ENCODE measurements at regions not wholly inside any gene's neighbourhood (a gene's known extent, or its start where the extent isn't known, plus 50 kb on each side); places are given as distances from the start of the nearest gene placed in this dataset.

- DNase-seq, result no peak
- H3K4me3 ChIP-seq (ENCODE audit: low read length), result no peak overlapping the region
- no peak overlapping the region for H3K4ac ChIP-seq (ENCODE audit: low read depth, low read length)
- H3K27me3 ChIP-seq (ENCODE audit: insufficient read depth, low read length, poor library complexity), result no peaks in the 10 kb centered on the region
- H3K18ac ChIP-seq (ENCODE audit: low read length), result no peak overlapping the region
- H3K9ac ChIP-seq (ENCODE audit: low read length), result no peak overlapping the region
- no peak overlapping the region for H3K27ac ChIP-seq (ENCODE audit: low read depth, low read length)
- H2BK120ac ChIP-seq (ENCODE audit: low read depth, low read length), result no peak overlapping the region
- H4K8ac ChIP-seq (ENCODE audit: low read depth, low read length), result no peak overlapping the region
- H3K79me2 ChIP-seq (ENCODE audit: control insufficient read depth, insufficient read depth, low read length), result no peaks in the 10 kb centered on the region
- H2BK15ac ChIP-seq (replicated peaks; ENCODE audit: low read depth), result no peak overlapping the region
- no peak overlapping the region for H3K4me2 ChIP-seq (ENCODE audit: low read length)
- no peaks in the 10 kb centered on the region for H3K36me3 ChIP-seq (ENCODE audit: control insufficient read depth, insufficient read depth, low read length)
- H3K56ac ChIP-seq (ENCODE audit: low read length), result no peak overlapping the region
- H3K23ac ChIP-seq (ENCODE audit: low read length), result no peak overlapping the region
- H4K5ac ChIP-seq (ENCODE audit: low read length), result no peak overlapping the region
- no peaks in the 10 kb centered on the region for H3K4me1 ChIP-seq (ENCODE audit: control insufficient read depth, low read depth, low read length)
- no peak overlapping the region for H2BK5ac ChIP-seq (ENCODE audit: low read length)
- no peak overlapping the region for H2AK5ac ChIP-seq (ENCODE audit: low read length)
- H3K79me1 ChIP-seq (ENCODE audit: low read length), result no peaks in the 10 kb centered on the region
Measured at GRCh38 chr5:60336491-60336890, 363.5 kb downstream of the DEPDC1B start.

GRCh38 chr5:60335913-60336312 is 364.1 kb downstream of the DEPDC1B start:
- Histone ChIP-seq H3K4ac (ENCODE audit: low read depth, low read length) (no peak overlapping the region), H3K27me3 (ENCODE audit: insufficient read depth, low read length, poor library complexity) (no peaks in the 10 kb centered on the region), H4K8ac (ENCODE audit: low read depth, low read length) (no peak overlapping the region), H3K36me3 (ENCODE audit: control insufficient read depth, insufficient read depth, low read length) (no peaks in the 10 kb centered on the region), H3K56ac (ENCODE audit: low read length) (no peak overlapping the region), H3K27ac (ENCODE audit: low read depth, low read length) (no peak overlapping the region), H4K5ac (ENCODE audit: low read length) (no peak overlapping the region), H3K79me1 (ENCODE audit: low read length) (no peaks in the 10 kb centered on the region), H3K23ac (ENCODE audit: low read length) (no peak overlapping the region), H3K9ac (ENCODE audit: low read length) (no peak overlapping the region), H3K4me2 (ENCODE audit: low read length) (no peak overlapping the region), H2BK120ac (ENCODE audit: low read depth, low read length) (no peak overlapping the region), H3K4me1 (ENCODE audit: control insufficient read depth, low read depth, low read length) (no peaks in the 10 kb centered on the region), H2AK5ac (ENCODE audit: low read length) (no peak overlapping the region), H3K18ac (ENCODE audit: low read length) (no peak overlapping the region), H2BK15ac (replicated peaks; ENCODE audit: low read depth) (no peak overlapping the region), H3K79me2 (ENCODE audit: control insufficient read depth, insufficient read depth, low read length) (no peaks in the 10 kb centered on the region), H3K4me3 (ENCODE audit: low read length) (no peak overlapping the region), H2BK5ac (ENCODE audit: low read length) (no peak overlapping the region)
- WGBS (ENCODE audit: extremely low coverage, insufficient coverage, low lambda C conversion rate), result no CpG with 5 or more reads among the region's 2 CpGs
- DNase-seq, result no peak

- DNase-seq, result no peak
- Histone ChIP-seq H2AK5ac (ENCODE audit: low read length) (no peak overlapping the region), H4K5ac (ENCODE audit: low read length) (no peak overlapping the region), H4K8ac (ENCODE audit: low read depth, low read length) (no peak overlapping the region), H3K9ac (ENCODE audit: low read length) (no peak overlapping the region), H3K4ac (ENCODE audit: low read depth, low read length) (no peak overlapping the region), H3K4me3 (ENCODE audit: low read length) (no peak overlapping the region), H3K79me2 (ENCODE audit: control insufficient read depth, insufficient read depth, low read length) (no peaks in the 10 kb centered on the region), H3K79me1 (ENCODE audit: low read length) (no peaks in the 10 kb centered on the region), H3K27ac (ENCODE audit: low read depth, low read length) (no peak overlapping the region), H2BK15ac (replicated peaks; ENCODE audit: low read depth) (no peak overlapping the region), H3K4me2 (ENCODE audit: low read length) (no peak overlapping the region), H3K36me3 (ENCODE audit: control insufficient read depth, insufficient read depth, low read length) (no peaks in the 10 kb centered on the region), H3K18ac (ENCODE audit: low read length) (no peak overlapping the region), H3K27me3 (ENCODE audit: insufficient read depth, low read length, poor library complexity) (no peaks in the 10 kb centered on the region), H3K56ac (ENCODE audit: low read length) (no peak overlapping the region), H3K23ac (ENCODE audit: low read length) (no peak overlapping the region), H3K4me1 (ENCODE audit: control insufficient read depth, low read depth, low read length) (no peaks in the 10 kb centered on the region), H2BK5ac (ENCODE audit: low read length) (no peak overlapping the region), H2BK120ac (ENCODE audit: low read depth, low read length) (no peak overlapping the region)
- no CpG with 5 or more reads among the region's 2 CpGs for WGBS (ENCODE audit: extremely low coverage, insufficient coverage, low lambda C conversion rate)
Measured at GRCh38 chr5:60334281-60334713, 365.7 kb downstream of the DEPDC1B start.

- Histone ChIP-seq H3K4me3 (ENCODE audit: low read length) (no peak overlapping the region), H3K79me2 (ENCODE audit: control insufficient read depth, insufficient read depth, low read length) (no peaks in the 10 kb centered on the region), H3K27me3 (ENCODE audit: insufficient read depth, low read length, poor library complexity) (no peaks in the 10 kb centered on the region), H3K27ac (ENCODE audit: low read depth, low read length) (no peak overlapping the region), H3K36me3 (ENCODE audit: control insufficient read depth, insufficient read depth, low read length) (no peaks in the 10 kb centered on the region), H2BK15ac (replicated peaks; ENCODE audit: low read depth) (no peak overlapping the region), H3K4ac (ENCODE audit: low read depth, low read length) (no peak overlapping the region), H4K5ac (ENCODE audit: low read length) (no peak overlapping the region), H3K23ac (ENCODE audit: low read length) (no peak overlapping the region), H2AK5ac (ENCODE audit: low read length) (no peak overlapping the region), H2BK120ac (ENCODE audit: low read depth, low read length) (no peak overlapping the region), H2BK5ac (ENCODE audit: low read length) (no peak overlapping the region), H3K9ac (ENCODE audit: low read length) (no peak overlapping the region), H3K18ac (ENCODE audit: low read length) (no peak overlapping the region), H3K56ac (ENCODE audit: low read length) (no peak overlapping the region), H3K4me1 (ENCODE audit: control insufficient read depth, low read depth, low read length) (no peaks in the 10 kb centered on the region), H4K8ac (ENCODE audit: low read depth, low read length) (no peak overlapping the region), H3K79me1 (ENCODE audit: low read length) (no peaks in the 10 kb centered on the region), H3K4me2 (ENCODE audit: low read length) (no peak overlapping the region)
- no peak for DNase-seq
- no CpG with 5 or more reads among the region's 6 CpGs for WGBS (ENCODE audit: extremely low coverage, insufficient coverage, low lambda C conversion rate)
Measured at GRCh38 chr5:60333005-60333571, 366.9 kb downstream of the DEPDC1B start.

- no peak overlapping the region for H3K56ac ChIP-seq (ENCODE audit: low read length)
- H3K23ac ChIP-seq (ENCODE audit: low read length), result no peak overlapping the region
- no peaks in the 10 kb centered on the region for H3K36me3 ChIP-seq (ENCODE audit: control insufficient read depth, insufficient read depth, low read length)
- no peak overlapping the region for H3K4me2 ChIP-seq (ENCODE audit: low read length)
- H2BK5ac ChIP-seq (ENCODE audit: low read length), result no peak overlapping the region
- no peak overlapping the region for H3K4ac ChIP-seq (ENCODE audit: low read depth, low read length)
- no peaks in the 10 kb centered on the region for H3K27me3 ChIP-seq (ENCODE audit: insufficient read depth, low read length, poor library complexity)
- no peak overlapping the region for H2AK5ac ChIP-seq (ENCODE audit: low read length)
- H3K4me3 ChIP-seq (ENCODE audit: low read length), result no peak overlapping the region
- H3K4me1 ChIP-seq (ENCODE audit: control insufficient read depth, low read depth, low read length), result no peaks in the 10 kb centered on the region
- no peak overlapping the region for H4K5ac ChIP-seq (ENCODE audit: low read length)
- no peak overlapping the region for H3K27ac ChIP-seq (ENCODE audit: low read depth, low read length)
- H2BK120ac ChIP-seq (ENCODE audit: low read depth, low read length), result no peak overlapping the region
- DNase-seq, result no peak
- no peaks in the 10 kb centered on the region for H3K79me2 ChIP-seq (ENCODE audit: control insufficient read depth, insufficient read depth, low read length)
- no peak overlapping the region for H2BK15ac ChIP-seq (replicated peaks; ENCODE audit: low read depth)
- no peaks in the 10 kb centered on the region for H3K79me1 ChIP-seq (ENCODE audit: low read length)
- no peak overlapping the region for H3K9ac ChIP-seq (ENCODE audit: low read length)
- WGBS (ENCODE audit: extremely low coverage, insufficient coverage, low lambda C conversion rate), result no CpG with 5 or more reads among the region's 2 CpGs
- no peak overlapping the region for H4K8ac ChIP-seq (ENCODE audit: low read depth, low read length)
- no peak overlapping the region for H3K18ac ChIP-seq (ENCODE audit: low read length)
Measured at GRCh38 chr5:60332244-60333004, 367.5 kb downstream of the DEPDC1B start.

GRCh38 chr5:60330236-60330635 is 369.7 kb downstream of the DEPDC1B start:
- no peak overlapping the region for H2AK5ac ChIP-seq (ENCODE audit: low read length)
- H3K4ac ChIP-seq (ENCODE audit: low read depth, low read length), result no peak overlapping the region
- no peak overlapping the region for H2BK15ac ChIP-seq (replicated peaks; ENCODE audit: low read depth)
- H3K36me3 ChIP-seq (ENCODE audit: control insufficient read depth, insufficient read depth, low read length), result no peaks in the 10 kb centered on the region
- H2BK120ac ChIP-seq (ENCODE audit: low read depth, low read length), result no peak overlapping the region
- no peak overlapping the region for H2BK5ac ChIP-seq (ENCODE audit: low read length)
- H3K4me2 ChIP-seq (ENCODE audit: low read length), result no peak overlapping the region
- H3K27me3 ChIP-seq (ENCODE audit: insufficient read depth, low read length, poor library complexity), result no peaks in the 10 kb centered on the region
- no peak overlapping the region for H4K8ac ChIP-seq (ENCODE audit: low read depth, low read length)
- no peak overlapping the region for H3K9ac ChIP-seq (ENCODE audit: low read length)
- no peak overlapping the region for H3K23ac ChIP-seq (ENCODE audit: low read length)
- no peak overlapping the region for H3K18ac ChIP-seq (ENCODE audit: low read length)
- no CpG with 5 or more reads among the region's 3 CpGs for WGBS (ENCODE audit: extremely low coverage, insufficient coverage, low lambda C conversion rate)
- H3K4me1 ChIP-seq (ENCODE audit: control insufficient read depth, low read depth, low read length), result no peaks in the 10 kb centered on the region
- H3K27ac ChIP-seq (ENCODE audit: low read depth, low read length), result no peak overlapping the region
- H3K56ac ChIP-seq (ENCODE audit: low read length), result no peak overlapping the region
- H4K5ac ChIP-seq (ENCODE audit: low read length), result no peak overlapping the region
- H3K4me3 ChIP-seq (ENCODE audit: low read length), result no peak overlapping the region
- H3K79me1 ChIP-seq (ENCODE audit: low read length), result no peaks in the 10 kb centered on the region
- no peak for DNase-seq
- no peaks in the 10 kb centered on the region for H3K79me2 ChIP-seq (ENCODE audit: control insufficient read depth, insufficient read depth, low read length)
